GM12891 (cell line): ENCODE measurements at regions not wholly inside any gene's neighbourhood (a gene's known extent, or its start where the extent isn't known, plus 50 kb on each side); places are given as distances from the start of the nearest gene placed in this dataset.

Experiments
- POLR2A ChIP-seq: IDR thresholded peaks from 2 replicates; pipeline ENCODE4 v1.6.1; 2011; ENCODE audit warnings: low read depth, low read length, control low read depth
- POLR2AphosphoS5 ChIP-seq: IDR thresholded peaks from 2 replicates; pipeline ENCODE4 v1.6.1; 2011; ENCODE audit warnings: low read depth, low read length, control low read depth
- POU2F2 ChIP-seq: IDR thresholded peaks from 2 replicates; pipeline ENCODE4 v1.6.1; 2011; ENCODE audit warnings: low read depth, mild to moderate bottlenecking, control low read depth, low read length, moderate library complexity
- SPI1 ChIP-seq: IDR thresholded peaks from 2 replicates; pipeline ENCODE4 v1.6.1; 2011; ENCODE audit warnings: low read depth, low read length, control low read depth
- TAF1 ChIP-seq: IDR thresholded peaks from 2 replicates; pipeline ENCODE4 v1.6.1; 2011; ENCODE audit warnings: low read depth, low read length, control low read depth

DNA sequence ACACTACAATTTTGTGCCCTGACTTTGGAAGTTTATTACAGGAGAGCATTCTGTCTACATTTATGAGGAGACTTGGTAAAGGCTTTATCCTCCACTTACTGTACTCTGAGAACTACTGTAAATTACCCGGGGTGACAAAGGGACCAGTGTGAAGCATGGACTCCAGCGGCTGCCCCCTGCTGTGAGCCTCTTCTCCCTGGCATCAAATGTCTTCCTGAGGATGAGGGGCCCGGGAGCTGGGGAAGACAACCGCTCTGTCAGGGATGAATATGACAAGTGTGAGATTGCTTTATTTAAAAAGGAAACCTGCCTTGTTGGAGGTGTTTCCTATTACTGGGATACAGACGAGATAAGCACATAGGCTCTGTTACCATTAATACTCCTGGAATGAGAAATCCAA lies 714.8 kb downstream of the CCSER2 start:
- TF ChIP-seq POLR2A (no peak), POLR2AphosphoS5 (no peak), SPI1 (no peak), POU2F2 (no peak), TAF1 (no peak)
